ENCODE measurements at regions not wholly inside any gene's neighbourhood (a gene's known extent, or its start where the extent isn't known, plus 50 kb on each side); places are given as distances from the start of the nearest gene placed in this dataset.

DNA sequence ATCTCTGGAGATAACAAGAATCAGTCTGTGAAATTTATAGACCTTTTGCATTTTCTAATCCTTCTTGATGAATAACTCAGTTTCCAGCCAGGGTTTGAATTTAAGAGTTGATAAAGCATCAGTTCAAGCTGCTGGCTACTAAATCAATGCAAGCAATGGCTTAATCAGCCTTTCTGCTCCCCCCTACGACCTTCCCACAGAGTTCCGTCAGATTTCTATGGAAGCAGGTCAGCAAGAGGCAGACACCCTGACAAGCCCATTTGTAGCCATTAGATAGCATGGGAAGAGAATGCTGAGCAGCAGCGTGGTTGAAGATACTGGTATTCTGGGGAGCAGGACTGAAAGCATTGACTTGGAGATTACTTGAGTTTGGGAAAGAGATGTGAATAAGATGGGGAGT, 868.1 kb downstream of the KCNJ2 start:
- DNase-seq (ENCODE audit: extremely low read depth in 1 of 11, low read depth in 9 of 11, low spot score in 4 of 11), result no peak

DNA sequence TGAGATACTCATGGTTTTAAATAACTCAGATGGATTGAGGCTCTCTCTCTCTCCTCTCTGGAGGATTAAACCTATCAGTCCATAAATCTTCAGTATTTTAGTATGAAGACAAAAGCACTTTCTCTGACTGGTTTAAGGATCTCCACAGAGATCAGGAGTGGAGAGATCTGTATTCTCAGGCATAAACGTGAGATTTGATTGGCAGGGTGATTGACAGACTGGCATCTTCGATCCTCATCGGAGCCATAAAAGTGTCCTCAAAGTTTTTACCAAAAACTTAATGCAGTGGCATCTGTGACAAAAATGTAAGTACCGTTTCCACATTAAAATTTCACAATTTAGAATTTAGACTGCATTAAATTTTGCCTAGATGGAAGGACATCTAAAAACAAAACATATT, 870.1 kb downstream of the KCNJ2 start:
- DNase-seq (ENCODE audit: extremely low read depth in 1 of 11, low read depth in 9 of 11, low spot score in 4 of 11), result no peak

DNA sequence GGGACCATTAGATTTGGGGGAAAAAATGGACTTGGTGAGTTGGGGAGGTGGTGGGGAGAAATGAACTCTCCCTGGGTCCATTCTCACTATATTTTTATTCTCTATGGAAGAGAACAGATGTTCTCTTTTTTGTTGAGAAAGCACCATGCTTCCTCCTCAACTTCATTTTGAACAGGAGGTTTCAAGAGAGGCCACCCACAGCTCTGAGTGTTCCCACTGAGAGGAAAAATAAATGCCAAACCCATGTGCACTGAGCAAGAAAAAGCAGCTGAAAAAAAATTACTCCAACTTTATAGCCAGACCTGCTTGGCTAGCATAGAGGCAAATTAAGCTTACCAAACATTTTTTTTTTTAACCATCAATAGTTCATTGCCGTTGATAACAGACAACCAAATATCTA, 883.6 kb downstream of the KCNJ2 start:
- DNase-seq (ENCODE audit: extremely low read depth in 1 of 11, low read depth in 9 of 11, low spot score in 4 of 11), result no peak

- no peak for DNase-seq (ENCODE audit: extremely low read depth in 1 of 11, low read depth in 9 of 11, low spot score in 4 of 11)
These were observed 885.8 kb downstream of the KCNJ2 start for GRCh38 chr17:71055128-71055527.

- DNase-seq (ENCODE audit: extremely low read depth in 1 of 11, low read depth in 9 of 11, low spot score in 4 of 11), result no peak
These were observed 888.1 kb downstream of the KCNJ2 start for GRCh38 chr17:71057448-71057847.

- DNase-seq (ENCODE audit: extremely low read depth in 1 of 11, low read depth in 9 of 11, low spot score in 4 of 11), result no peak
These were observed 888.6 kb downstream of the KCNJ2 start for GRCh38 chr17:71057938-71058337.

GRCh38 chr17:71063127-71063526, 893.8 kb downstream of the KCNJ2 start:
- DNase-seq (ENCODE audit: extremely low read depth in 1 of 11, low read depth in 9 of 11, low spot score in 4 of 11), result no peak

DNA sequence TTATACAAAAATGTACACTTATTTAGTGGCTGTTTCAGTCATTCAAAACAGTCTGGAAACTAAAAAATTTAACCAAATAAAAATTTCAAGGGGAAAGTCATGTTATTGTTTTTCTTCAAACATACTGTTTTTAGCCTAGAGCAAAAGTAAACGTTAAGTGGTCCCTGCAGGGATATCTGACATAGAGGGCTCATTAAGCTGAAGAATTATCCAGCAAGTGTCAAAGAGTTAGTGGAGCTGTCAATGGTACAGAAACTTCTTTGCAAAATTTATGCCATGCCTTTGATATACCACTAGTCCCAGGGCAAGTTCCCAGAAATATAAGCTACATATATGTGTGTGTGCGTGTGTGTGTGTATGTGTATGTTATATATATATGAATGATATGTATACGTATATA, 894.2 kb downstream of the KCNJ2 start:
- DNase-seq (ENCODE audit: extremely low read depth in 1 of 11, low read depth in 9 of 11, low spot score in 4 of 11), result no peak

GRCh38 chr17:71067669-71068407, 898.5 kb downstream of the KCNJ2 start:
- no peak for DNase-seq (ENCODE audit: extremely low read depth in 1 of 11, low read depth in 9 of 11, low spot score in 4 of 11)

DNA sequence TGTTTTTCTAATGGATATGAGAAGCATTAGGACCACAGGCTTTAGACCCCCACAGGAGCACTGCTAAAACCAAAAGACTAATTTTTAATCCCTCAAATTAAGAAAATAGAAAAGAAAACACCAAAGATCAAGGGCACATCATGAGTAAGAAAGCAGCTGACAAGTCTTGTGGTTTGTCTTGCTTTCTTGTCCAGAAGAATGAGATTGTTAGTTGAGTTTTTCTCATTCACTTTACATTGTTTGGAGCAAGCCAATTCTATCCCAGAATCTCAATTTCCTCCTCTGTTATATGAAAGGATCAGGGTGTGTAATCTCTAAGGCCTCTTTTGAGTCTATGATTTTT, 899.0 kb downstream of the KCNJ2 start:
- no peak for DNase-seq (ENCODE audit: extremely low read depth in 1 of 11, low read depth in 9 of 11, low spot score in 4 of 11)

GRCh38 chr17:71071041-71071440, 901.7 kb downstream of the KCNJ2 start:
- DNase-seq (ENCODE audit: extremely low read depth in 1 of 11, low read depth in 9 of 11, low spot score in 4 of 11), result no peak

DNA sequence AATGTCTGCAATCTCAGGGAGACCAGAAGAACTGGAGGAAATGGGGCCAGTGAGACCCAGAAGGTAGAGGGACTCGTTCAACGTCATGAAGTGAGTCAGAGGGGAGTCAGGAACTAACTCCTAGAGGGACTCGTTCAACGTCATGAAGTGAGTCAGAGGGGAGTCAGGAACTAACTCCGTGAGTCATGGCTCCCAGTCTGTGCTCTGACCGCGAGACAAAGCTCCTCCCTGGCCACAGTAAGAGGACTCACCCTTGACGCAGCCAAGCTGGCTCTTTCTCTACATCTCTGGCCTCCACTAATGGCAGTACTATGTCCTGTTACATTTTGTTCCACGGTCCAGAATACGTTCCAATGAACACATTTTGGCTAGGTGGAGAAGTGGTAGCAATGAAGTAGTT, 902.5 kb downstream of the KCNJ2 start:
- DNase-seq (ENCODE audit: extremely low read depth in 1 of 11, low read depth in 9 of 11, low spot score in 4 of 11), result no peak

- DNase-seq (ENCODE audit: extremely low read depth in 1 of 11, low read depth in 9 of 11, low spot score in 4 of 11), result no peak
These were observed 911.6 kb downstream of the KCNJ2 start for GRCh38 chr17:71080937-71081336.

- DNase-seq (ENCODE audit: extremely low read depth in 1 of 11, low read depth in 9 of 11, low spot score in 4 of 11), result no peak
These were observed 912.3 kb downstream of the KCNJ2 start for GRCh38 chr17:71081666-71082065.

GRCh38 chr17:71084219-71084618, 914.9 kb downstream of the KCNJ2 start:
- DNase-seq (ENCODE audit: extremely low read depth in 1 of 11, low read depth in 9 of 11, low spot score in 4 of 11), result no peak

DNA sequence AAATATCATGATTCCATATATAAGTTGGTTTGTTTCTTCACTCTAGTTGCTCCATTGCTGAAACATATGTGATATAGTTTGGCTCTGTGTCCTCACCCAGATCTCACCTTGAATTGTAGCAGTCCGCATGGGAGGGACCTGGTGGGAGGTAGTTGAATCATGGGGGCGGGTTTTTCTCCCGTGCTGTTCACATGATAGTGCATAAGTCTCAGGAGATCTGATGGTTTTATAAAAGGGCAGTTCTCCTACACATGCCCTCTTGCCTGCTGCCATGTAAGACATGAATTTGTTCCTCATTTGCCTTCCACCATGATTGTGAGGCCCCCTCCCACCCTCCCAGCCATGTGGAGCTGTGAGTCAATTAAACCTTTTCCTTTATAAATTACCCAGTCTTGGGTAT, 915.5 kb downstream of the KCNJ2 start:
- no peak for DNase-seq (ENCODE audit: extremely low read depth in 1 of 11, low read depth in 9 of 11, low spot score in 4 of 11)

GRCh38 chr17:71085238-71086033, 916.1 kb downstream of the KCNJ2 start:
- DNase-seq (ENCODE audit: extremely low read depth in 1 of 11, low read depth in 9 of 11, low spot score in 4 of 11), result no peak

DNA sequence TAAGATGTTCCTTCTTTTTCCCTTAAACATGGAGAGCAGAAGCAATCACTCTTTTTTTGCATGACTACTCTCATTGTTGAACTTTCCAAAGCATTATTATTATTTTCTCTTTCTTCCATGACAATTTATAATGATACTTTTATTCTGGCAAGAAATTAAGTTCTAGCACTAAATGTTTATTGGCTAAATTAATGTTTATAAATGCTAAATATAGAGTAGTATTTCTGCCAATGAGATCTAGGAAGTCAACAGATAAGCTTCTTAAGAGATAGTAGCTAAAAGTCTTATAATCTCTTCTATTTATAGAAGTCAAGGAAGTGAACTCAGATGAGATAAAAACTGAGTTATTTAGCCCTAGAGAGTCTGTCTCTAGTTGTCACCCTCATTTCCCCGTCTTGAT, 920.1 kb downstream of the KCNJ2 start:
- DNase-seq (ENCODE audit: extremely low read depth in 1 of 11, low read depth in 9 of 11, low spot score in 4 of 11), result no peak

- no peak for DNase-seq (ENCODE audit: extremely low read depth in 1 of 11, low read depth in 9 of 11, low spot score in 4 of 11)
These were observed 928.7 kb downstream of the KCNJ2 start for GRCh38 chr17:71098071-71098470.

DNA sequence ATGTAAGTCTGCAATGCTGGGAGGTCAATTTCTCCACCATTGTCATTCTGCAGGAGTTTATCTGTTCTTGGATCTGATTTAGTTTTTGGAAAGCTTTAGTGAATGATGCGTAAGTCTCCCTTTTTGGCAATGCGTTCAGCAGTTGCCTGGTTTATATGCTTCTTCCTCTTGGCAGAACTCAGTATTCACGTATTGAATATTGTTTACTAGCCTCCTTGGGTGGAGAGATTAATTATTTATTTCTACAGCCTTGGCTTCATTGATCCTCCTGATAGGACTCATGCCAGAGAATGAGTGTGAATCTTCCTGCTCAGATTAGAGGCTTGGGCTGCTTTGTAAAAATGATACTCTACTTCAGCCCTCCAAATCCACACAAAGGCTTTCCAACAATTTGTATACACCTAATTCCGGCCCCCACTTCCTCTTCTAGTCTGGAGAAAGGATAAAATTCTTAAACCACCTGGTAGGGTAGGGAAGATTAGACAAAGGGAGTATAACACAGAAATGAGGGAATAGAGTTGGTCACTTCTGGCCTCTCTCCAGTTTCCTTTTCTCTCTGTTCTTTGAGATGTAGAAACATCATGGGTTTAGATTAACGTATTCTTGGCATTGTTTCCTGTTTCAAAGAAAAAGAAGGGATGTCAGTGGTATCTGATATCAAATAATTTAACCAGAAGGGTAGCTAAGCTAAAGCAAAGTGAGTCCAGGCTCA, 929.8 kb downstream of the KCNJ2 start:
- no peak for DNase-seq (ENCODE audit: extremely low read depth in 1 of 11, low read depth in 9 of 11, low spot score in 4 of 11)

Data from renal cortex interstitium (tissue), 11 donors.